ENCODE measurements at regions not wholly inside any gene's neighbourhood (a gene's known extent, or its start where the extent isn't known, plus 50 kb on each side); places are given as distances from the start of the nearest gene placed in this dataset.

DNA sequence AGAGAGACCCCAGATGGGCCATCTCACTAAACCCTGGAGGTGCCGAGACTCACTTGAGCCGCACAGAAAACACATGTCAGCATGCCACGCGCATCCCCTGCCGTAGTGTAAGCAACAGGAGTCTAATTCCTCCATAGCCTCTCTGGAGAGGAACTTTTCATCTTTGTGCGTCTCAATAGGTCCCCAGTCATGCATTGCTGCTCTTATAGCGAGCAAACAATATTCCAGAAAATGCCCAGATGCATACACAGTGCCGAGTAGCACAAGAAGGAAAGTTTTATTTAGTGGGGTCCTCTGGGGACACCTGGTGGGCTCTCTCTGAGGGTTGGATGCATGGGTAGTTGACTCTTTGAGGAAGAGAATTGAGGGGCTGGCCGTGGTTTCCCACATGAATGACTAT, 97.9 kb upstream of the DAP start:
- H3K36me3 ChIP-seq (replicated peaks; ENCODE audit: insufficient read depth, low read depth), result no peaks in the 10 kb centered on the region
- H3K4me2 ChIP-seq, result no peak overlapping the region

DNA sequence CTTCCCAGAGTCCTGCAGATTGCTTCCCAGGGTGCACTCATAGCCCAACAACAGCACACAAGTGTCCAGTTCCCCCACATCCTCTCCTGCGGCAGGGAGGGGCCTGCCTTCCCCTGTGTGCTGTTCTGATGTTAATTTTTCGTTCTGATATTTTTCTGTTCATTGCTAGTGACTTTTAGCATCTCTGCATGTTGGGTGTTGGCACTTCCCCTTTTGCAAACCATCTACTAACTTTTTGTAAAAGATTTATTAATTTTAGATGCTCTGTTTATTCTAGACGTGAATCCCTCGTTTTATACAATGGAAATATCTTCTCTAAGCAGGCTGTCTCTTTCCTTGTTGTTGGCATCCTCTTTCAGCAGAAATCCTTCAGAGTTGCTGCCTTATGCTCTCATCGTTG, 97.3 kb upstream of the DAP start:
- H4K20me1 ChIP-seq (ENCODE audit: insufficient read depth, poor library complexity, severe bottlenecking), result no peaks in the 10 kb centered on the region
- no peak for TF ChIP-seq EZH2phosphoT487 (IDR thresholded peaks at IDR 0.05; ENCODE audit: low read depth, severe bottlenecking, unreplicated experiment)
- TF ChIP-seq, protein P1, sequence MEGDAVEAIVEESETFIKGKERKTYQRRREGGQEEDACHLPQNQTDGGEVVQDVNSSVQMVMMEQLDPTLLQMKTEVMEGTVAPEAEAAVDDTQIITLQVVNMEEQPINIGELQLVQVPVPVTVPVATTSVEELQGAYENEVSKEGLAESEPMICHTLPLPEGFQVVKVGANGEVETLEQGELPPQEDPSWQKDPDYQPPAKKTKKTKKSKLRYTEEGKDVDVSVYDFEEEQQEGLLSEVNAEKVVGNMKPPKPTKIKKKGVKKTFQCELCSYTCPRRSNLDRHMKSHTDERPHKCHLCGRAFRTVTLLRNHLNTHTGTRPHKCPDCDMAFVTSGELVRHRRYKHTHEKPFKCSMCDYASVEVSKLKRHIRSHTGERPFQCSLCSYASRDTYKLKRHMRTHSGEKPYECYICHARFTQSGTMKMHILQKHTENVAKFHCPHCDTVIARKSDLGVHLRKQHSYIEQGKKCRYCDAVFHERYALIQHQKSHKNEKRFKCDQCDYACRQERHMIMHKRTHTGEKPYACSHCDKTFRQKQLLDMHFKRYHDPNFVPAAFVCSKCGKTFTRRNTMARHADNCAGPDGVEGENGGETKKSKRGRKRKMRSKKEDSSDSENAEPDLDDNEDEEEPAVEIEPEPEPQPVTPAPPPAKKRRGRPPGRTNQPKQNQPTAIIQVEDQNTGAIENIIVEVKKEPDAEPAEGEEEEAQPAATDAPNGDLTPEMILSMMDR (IDR thresholded peaks at IDR 0.05; ENCODE audit: poor library complexity), result no peak
- no peak for TF ChIP-seq EZH2 (IDR thresholded peaks at IDR 0.05; ENCODE audit: borderline replicate concordance)

More for the DNA sequence above, 97.9 kb upstream of the DAP start:
- H2AFZ ChIP-seq, result no peak overlapping the region
- peaks cover 12% of the 10 kb centered on the region for H3K4me1 ChIP-seq (ENCODE audit: insufficient read depth)
- 92% methylated on average over 9 of the region's 9 CpGs for WGBS (ENCODE audit: low lambda C conversion rate, missing lambda C conversion rate)
- H3K9me3 ChIP-seq (ENCODE audit: low read depth), result no peaks in the 10 kb centered on the region
- no peaks in the 10 kb centered on the region for H3K27me3 ChIP-seq
- no peak overlapping the region for H3K27ac ChIP-seq
- H3K4me3 ChIP-seq, result no peak overlapping the region
- DNase-seq (ENCODE audit: low spot score), result no peak
- H3K9me2 ChIP-seq (replicated peaks; ENCODE audit: insufficient read depth), result no peaks in the 10 kb centered on the region
- TF ChIP-seq EZH2 (IDR thresholded peaks at IDR 0.05; ENCODE audit: borderline replicate concordance) (no peak), EZH2phosphoT487 (IDR thresholded peaks at IDR 0.05; ENCODE audit: low read depth, severe bottlenecking, unreplicated experiment) (no peak)
- TF ChIP-seq, protein P1 (IDR thresholded peaks at IDR 0.05; ENCODE audit: poor library complexity), result no peak
- no peaks in the 10 kb centered on the region for H4K20me1 ChIP-seq (ENCODE audit: insufficient read depth, poor library complexity, severe bottlenecking)
- H3K79me2 ChIP-seq, result no peaks in the 10 kb centered on the region

DNA sequence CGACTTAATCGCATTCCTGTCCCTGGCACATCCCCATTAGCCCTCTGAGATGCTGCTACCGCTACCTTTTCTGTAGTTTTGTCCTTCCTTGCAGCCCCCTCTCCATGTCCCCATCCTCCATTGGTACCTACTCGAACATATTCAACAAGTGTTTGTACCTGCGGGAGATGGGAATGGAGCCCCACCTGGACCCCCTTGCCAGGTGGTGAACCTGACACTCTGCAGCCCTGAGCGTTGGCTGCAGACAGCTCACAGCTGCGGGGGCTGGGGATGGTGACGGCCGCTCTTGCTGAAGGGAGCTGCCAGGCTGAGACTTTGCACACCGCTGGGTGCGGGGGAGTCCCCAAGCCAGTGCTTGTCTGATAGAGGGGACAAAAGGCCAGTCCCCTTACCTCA, 96.3 kb upstream of the DAP start:
- no peaks in the 10 kb centered on the region for H3K9me3 ChIP-seq (ENCODE audit: low read depth)
- H4K20me1 ChIP-seq (ENCODE audit: insufficient read depth, poor library complexity, severe bottlenecking), result no peaks in the 10 kb centered on the region
- DNase-seq (ENCODE audit: low spot score), result peak; percentile 45
- H3K27ac ChIP-seq, result no peak overlapping the region
- no peaks in the 10 kb centered on the region for H3K9me2 ChIP-seq (replicated peaks; ENCODE audit: insufficient read depth)
- peak overlapping the region; percentile 81 for H3K4me2 ChIP-seq
- H2AFZ ChIP-seq, result peak overlapping the region; percentile 66
- no peak overlapping the region for H3K4me3 ChIP-seq
- TF ChIP-seq, protein P1 (IDR thresholded peaks at IDR 0.05; ENCODE audit: poor library complexity), result no peak
- no peak for TF ChIP-seq EZH2 (IDR thresholded peaks at IDR 0.05; ENCODE audit: borderline replicate concordance)
- TF ChIP-seq EZH2phosphoT487 (IDR thresholded peaks at IDR 0.05; ENCODE audit: low read depth, severe bottlenecking, unreplicated experiment), result no peak
- H3K79me2 ChIP-seq, result no peaks in the 10 kb centered on the region
- H3K27me3 ChIP-seq, result no peaks in the 10 kb centered on the region
- H3K36me3 ChIP-seq (replicated peaks; ENCODE audit: insufficient read depth, low read depth), result no peaks in the 10 kb centered on the region
- 49% methylated on average over 11 of the region's 11 CpGs for WGBS (ENCODE audit: low lambda C conversion rate, missing lambda C conversion rate)
- peaks cover 12% of the 10 kb centered on the region for H3K4me1 ChIP-seq (ENCODE audit: insufficient read depth)

More for the DNA sequence above, 97.3 kb upstream of the DAP start:
- Histone ChIP-seq H3K9me2 (replicated peaks; ENCODE audit: insufficient read depth) (no peaks in the 10 kb centered on the region), H3K4me2 (no peak overlapping the region), H3K4me3 (no peak overlapping the region), H3K9me3 (ENCODE audit: low read depth) (no peaks in the 10 kb centered on the region), H2AFZ (no peak overlapping the region), H3K27ac (no peak overlapping the region), H3K79me2 (no peaks in the 10 kb centered on the region), H3K36me3 (replicated peaks; ENCODE audit: insufficient read depth, low read depth) (no peaks in the 10 kb centered on the region), H3K4me1 (ENCODE audit: insufficient read depth) (peaks cover 12% of the 10 kb centered on the region), H3K27me3 (no peaks in the 10 kb centered on the region)
- WGBS (ENCODE audit: low lambda C conversion rate, missing lambda C conversion rate), result 85% methylated on average over 5 of the region's 5 CpGs
- DNase-seq (ENCODE audit: low spot score), result no peak

All from hepatocyte (in vitro differentiated cells).